Stimulated activated naive CD8-positive, alpha-beta T cell treated with anti-CD3 and anti-CD28 coated beads, Interleukin-15, amount 100 ng/mL, for 72 hours (primary cell): ENCODE measurements at regions not wholly inside any gene's neighbourhood (a gene's known extent, or its start where the extent isn't known, plus 50 kb on each side); places are given as distances from the start of the nearest gene placed in this dataset.
A peak's percentile ranks its signal among the peaks of the same experiment; 100 is the strongest.

Source experiments
- ATAC-seq: fragments of 150-1000 bp; cut with Tn5 transposase; 2 replicates; pipeline ENCODE4 v1.10.0; 2021; ENCODE audit warnings: mild to moderate bottlenecking, moderate library complexity
- DNase-seq, 2 donors: peaks; one replicate each; pipeline ENCODE4 v3.0.0; 2021 to 2022
- H3K27ac Mint-ChIP-seq, 2 donors: one replicate each; pipeline ENCODE4 v1.8.0; 2022; ENCODE audit warnings: mild to moderate bottlenecking in 2 of 2, mixed read lengths in 2 of 2, moderate library complexity in 2 of 2
- H3K27me3 Mint-ChIP-seq: one replicate; pipeline ENCODE4 v1.8.0; 2022; ENCODE audit warnings: mixed read lengths
- H3K4me1 Mint-ChIP-seq: one replicate; pipeline ENCODE4 v1.8.0; 2022; ENCODE audit warnings: mild to moderate bottlenecking, mixed read lengths
- H3K4me3 Mint-ChIP-seq, 2 donors: one replicate each; pipeline ENCODE4 v1.8.0; 2022; ENCODE audit warnings: mild to moderate bottlenecking in 2 of 2, mixed read lengths in 2 of 2, moderate library complexity in 1 of 2
- H3K9me3 Mint-ChIP-seq, 2 donors: one replicate each; pipeline ENCODE4 v1.8.0; 2022; ENCODE audit warnings: mixed read lengths in 2 of 2

DNA sequence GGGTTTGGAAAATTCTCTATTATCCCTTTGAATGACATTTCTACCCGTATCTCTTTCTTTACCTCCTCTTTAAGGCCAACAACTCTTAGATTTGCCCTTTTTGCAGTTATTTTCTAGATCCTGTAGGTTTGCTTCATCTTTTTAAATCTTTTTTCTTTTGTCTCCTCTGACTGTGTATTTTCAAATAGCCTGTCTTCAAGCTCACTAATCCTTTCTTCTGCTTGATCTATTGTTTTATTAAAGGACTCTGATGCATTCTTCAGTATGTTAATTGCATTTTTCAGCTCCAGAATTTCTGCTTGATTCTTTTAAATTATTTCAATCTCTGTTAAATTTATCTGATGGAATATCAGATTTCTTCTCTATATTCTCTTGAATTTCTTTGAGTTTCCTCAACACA lies 324.3 kb downstream of the PLA2G4A start:
- DNase-seq (no peak), ATAC-seq (no peak)
- Mint-ChIP-seq H3K9me3 (peaks cover 20 to 46% of the 10 kb centered on the region in 2 donors), H3K27me3 (no peaks in the 10 kb centered on the region), H3K4me1 (peaks cover 9% of the 10 kb centered on the region), H3K4me3 (no peak overlapping the region), H3K27ac (peak overlapping the region in 1 of 2 donors; percentile 6)

GRCh38 chr1:187157115-187157514 lies 328.4 kb downstream of the PLA2G4A start:
- ATAC-seq (no peak), DNase-seq (no peak)
- Mint-ChIP-seq H3K27me3 (no peaks in the 10 kb centered on the region), H3K9me3 (peaks cover 14 to 18% of the 10 kb centered on the region in 2 donors), H3K4me3 (no peak overlapping the region), H3K27ac (peak overlapping the region in 1 of 2 donors; percentile 56), H3K4me1 (peaks cover 9% of the 10 kb centered on the region)

- DNase-seq (no peak), ATAC-seq (no peak)
- H3K4me1 Mint-ChIP-seq = peaks cover 9% of the 10 kb centered on the region
- no peaks in the 10 kb centered on the region for H3K27me3 Mint-ChIP-seq
- peaks cover 11 to 14% of the 10 kb centered on the region in 2 donors for H3K9me3 Mint-ChIP-seq
- H3K4me3 Mint-ChIP-seq = no peak overlapping the region
- H3K27ac Mint-ChIP-seq = no peak overlapping the region
Measured at GRCh38 chr1:187157552-187157951, 328.8 kb downstream of the PLA2G4A start.

DNA sequence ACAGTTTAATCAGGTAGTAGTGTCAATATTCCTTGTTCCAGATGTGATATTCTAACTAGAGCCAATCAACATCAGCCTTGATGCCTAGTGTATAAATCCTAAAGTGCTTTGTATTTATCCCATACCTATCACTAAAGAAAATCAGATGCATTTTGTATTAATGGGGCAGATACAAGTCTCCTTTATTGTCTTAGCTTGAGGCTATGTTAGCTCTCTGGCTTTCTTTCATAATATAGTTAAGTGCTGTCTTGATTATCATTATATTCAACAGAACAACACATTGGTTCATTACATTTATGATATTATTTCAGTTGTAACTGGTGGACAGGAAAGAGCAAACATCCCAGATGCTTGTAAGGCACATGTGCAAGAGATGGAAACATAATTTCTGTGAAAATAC lies 338.8 kb downstream of the PLA2G4A start:
- ATAC-seq = no peak
- H3K9me3 Mint-ChIP-seq = peaks cover 31 to 34% of the 10 kb centered on the region in 2 donors
- no peak for DNase-seq
- no peaks in the 10 kb centered on the region for H3K27me3 Mint-ChIP-seq
- H3K4me1 Mint-ChIP-seq = no peaks in the 10 kb centered on the region
- no peak overlapping the region for H3K4me3 Mint-ChIP-seq
- H3K27ac Mint-ChIP-seq = no peak overlapping the region

- ATAC-seq = no peak
- no peak overlapping the region for H3K27ac Mint-ChIP-seq
- peaks cover 28 to 31% of the 10 kb centered on the region in 2 donors for H3K9me3 Mint-ChIP-seq
- DNase-seq = no peak
- no peak overlapping the region for H3K4me3 Mint-ChIP-seq
- no peaks in the 10 kb centered on the region for H3K4me1 Mint-ChIP-seq
- H3K27me3 Mint-ChIP-seq = no peaks in the 10 kb centered on the region
Measured at GRCh38 chr1:187168297-187168696, 339.5 kb downstream of the PLA2G4A start.

GRCh38 chr1:187185389-187185788 lies 356.6 kb downstream of the PLA2G4A start:
- ATAC-seq = no peak
- Mint-ChIP-seq H3K9me3 (peaks cover 18 to 23% of the 10 kb centered on the region in 2 donors), H3K27ac (no peak overlapping the region), H3K4me3 (no peak overlapping the region), H3K27me3 (no peaks in the 10 kb centered on the region), H3K4me1 (no peaks in the 10 kb centered on the region)
- DNase-seq = no peak

GRCh38 chr1:187197685-187198084 lies 368.9 kb downstream of the PLA2G4A start:
- no peak overlapping the region for H3K27ac Mint-ChIP-seq
- H3K9me3 Mint-ChIP-seq = no peaks in the 10 kb centered on the region
- no peak for ATAC-seq
- H3K4me3 Mint-ChIP-seq = no peak overlapping the region
- no peaks in the 10 kb centered on the region for H3K27me3 Mint-ChIP-seq
- no peaks in the 10 kb centered on the region for H3K4me1 Mint-ChIP-seq
- DNase-seq = no peak

- Mint-ChIP-seq H3K4me1 (no peaks in the 10 kb centered on the region), H3K4me3 (no peak overlapping the region), H3K9me3 (peaks cover 0 to 10% of the 10 kb centered on the region in 2 donors), H3K27me3 (no peaks in the 10 kb centered on the region), H3K27ac (no peak overlapping the region)
- no peak for ATAC-seq
- no peak for DNase-seq
Measured at GRCh38 chr1:187203257-187203656, 374.5 kb downstream of the PLA2G4A start.

DNA sequence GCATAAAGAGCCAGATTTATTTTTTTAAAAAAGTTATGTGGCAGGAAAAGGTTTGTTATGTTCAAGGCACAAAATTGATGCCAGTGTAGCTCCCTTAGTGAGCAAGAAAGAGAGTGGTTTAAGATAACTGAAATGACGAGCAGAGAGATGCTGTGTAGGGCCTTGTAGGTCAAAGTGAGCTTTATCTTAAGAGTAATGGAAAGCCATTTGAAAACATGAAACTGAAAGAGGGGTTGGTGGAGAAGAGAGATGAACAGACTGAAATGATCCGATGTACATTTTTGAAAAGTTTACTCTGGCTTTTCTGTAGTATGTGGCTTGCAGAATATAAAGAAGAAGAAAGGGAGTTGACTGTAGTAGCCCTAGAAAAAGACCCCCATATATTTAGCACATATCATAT lies 383.6 kb downstream of the PLA2G4A start:
- Mint-ChIP-seq H3K4me3 (no peak overlapping the region), H3K27me3 (no peaks in the 10 kb centered on the region), H3K4me1 (no peaks in the 10 kb centered on the region), H3K27ac (no peak overlapping the region), H3K9me3 (peaks cover 19 to 24% of the 10 kb centered on the region in 2 donors)
- DNase-seq (no peak), ATAC-seq (no peak)

GRCh38 chr1:187226396-187226795 lies 397.6 kb downstream of the PLA2G4A start:
- Mint-ChIP-seq H3K4me3 (no peak overlapping the region), H3K27me3 (no peaks in the 10 kb centered on the region), H3K9me3 (peaks cover 0 to 8% of the 10 kb centered on the region in 2 donors), H3K4me1 (no peaks in the 10 kb centered on the region), H3K27ac (no peak overlapping the region)
- no peak for DNase-seq
- no peak for ATAC-seq

DNA sequence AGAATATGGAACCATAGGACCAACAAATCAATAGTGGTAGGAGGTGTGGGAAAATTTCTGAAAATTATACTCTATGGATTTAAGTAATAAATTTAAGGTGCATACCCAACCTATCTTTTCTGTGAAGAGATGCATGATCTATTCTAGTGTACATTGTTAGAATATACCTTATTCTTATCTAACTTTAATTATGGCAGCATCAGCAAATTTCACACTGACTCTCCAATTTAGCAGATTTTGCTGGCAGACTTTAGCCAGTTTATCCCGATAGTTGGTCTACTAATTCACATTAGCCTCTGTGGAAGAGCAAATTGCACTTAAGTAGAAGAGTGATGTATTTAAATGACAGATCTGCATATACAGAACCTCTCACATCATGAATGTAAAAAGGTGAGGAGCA lies 400.0 kb downstream of the PLA2G4A start:
- H3K27me3 Mint-ChIP-seq = no peaks in the 10 kb centered on the region
- H3K4me3 Mint-ChIP-seq = no peak overlapping the region
- ATAC-seq (no peak), DNase-seq (no peak)
- H3K27ac Mint-ChIP-seq = no peak overlapping the region
- peaks cover 6 to 8% of the 10 kb centered on the region in 2 donors for H3K9me3 Mint-ChIP-seq
- no peaks in the 10 kb centered on the region for H3K4me1 Mint-ChIP-seq

GRCh38 chr1:187229496-187229895 lies 400.7 kb downstream of the PLA2G4A start:
- Mint-ChIP-seq H3K4me1 (no peaks in the 10 kb centered on the region), H3K9me3 (peaks cover 3 to 6% of the 10 kb centered on the region in 2 donors), H3K4me3 (no peak overlapping the region), H3K27ac (no peak overlapping the region), H3K27me3 (no peaks in the 10 kb centered on the region)
- DNase-seq = no peak
- ATAC-seq = no peak

- no peak overlapping the region for H3K27ac Mint-ChIP-seq
- no peak overlapping the region for H3K4me3 Mint-ChIP-seq
- no peaks in the 10 kb centered on the region for H3K4me1 Mint-ChIP-seq
Measured at GRCh38 chr1:187234706-187235105, 406.0 kb downstream of the PLA2G4A start.

GRCh38 chr1:187236199-187236598 lies 407.4 kb downstream of the PLA2G4A start:
- DNase-seq (no peak), ATAC-seq (no peak)
- Mint-ChIP-seq H3K9me3 (peaks cover 0 to 11% of the 10 kb centered on the region in 2 donors), H3K4me1 (no peaks in the 10 kb centered on the region), H3K27me3 (no peaks in the 10 kb centered on the region), H3K27ac (no peak overlapping the region), H3K4me3 (no peak overlapping the region)

More at GRCh38 chr1:187234706-187235105, 406.0 kb downstream of the PLA2G4A start:
- peaks cover 0 to 6% of the 10 kb centered on the region in 2 donors for H3K9me3 Mint-ChIP-seq
- ATAC-seq (no peak), DNase-seq (no peak)
- no peaks in the 10 kb centered on the region for H3K27me3 Mint-ChIP-seq

DNA sequence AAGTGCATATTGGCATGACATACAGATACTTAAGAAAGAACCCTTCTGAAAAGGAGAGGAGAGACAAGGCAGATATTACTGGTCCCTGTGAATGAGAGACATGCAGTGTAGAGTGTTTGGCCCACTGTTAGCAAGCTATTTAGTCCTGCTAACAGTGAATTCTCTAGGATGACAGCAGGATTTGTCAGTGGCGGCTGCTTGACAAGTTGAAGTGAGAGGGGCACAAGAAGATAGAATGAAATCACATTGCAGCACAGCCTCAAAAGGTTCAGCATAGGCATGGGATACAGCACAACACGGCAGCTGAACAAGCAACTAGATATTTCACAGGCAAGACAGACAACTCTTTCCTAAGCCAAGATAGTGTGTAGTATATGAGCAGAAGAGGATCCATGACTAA lies 407.9 kb downstream of the PLA2G4A start:
- H3K4me1 Mint-ChIP-seq = no peaks in the 10 kb centered on the region
- no peak overlapping the region for H3K4me3 Mint-ChIP-seq
- no peaks in the 10 kb centered on the region for H3K27me3 Mint-ChIP-seq
- DNase-seq = no peak
- no peak overlapping the region for H3K27ac Mint-ChIP-seq
- no peak for ATAC-seq
- peaks cover 0 to 11% of the 10 kb centered on the region in 2 donors for H3K9me3 Mint-ChIP-seq

DNA sequence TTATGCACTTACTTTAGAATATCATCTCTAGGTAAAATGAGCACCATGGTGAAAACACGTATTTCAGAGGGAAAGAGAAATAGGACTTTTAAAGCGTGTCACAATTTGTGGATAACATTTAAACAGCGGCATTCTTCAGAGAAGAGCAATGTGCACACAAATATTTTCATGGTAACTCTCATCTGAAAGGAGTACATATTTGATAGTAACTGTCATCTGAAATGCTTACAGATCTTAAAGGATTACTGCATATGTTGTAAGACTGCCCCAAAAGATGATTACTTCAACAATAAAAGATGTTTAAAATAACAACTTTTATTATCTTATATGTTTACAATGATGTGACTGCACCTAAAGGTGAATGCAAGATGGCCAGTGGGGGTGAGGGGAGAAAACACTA lies 408.8 kb downstream of the PLA2G4A start:
- peaks cover 0 to 11% of the 10 kb centered on the region in 2 donors for H3K9me3 Mint-ChIP-seq

DNA sequence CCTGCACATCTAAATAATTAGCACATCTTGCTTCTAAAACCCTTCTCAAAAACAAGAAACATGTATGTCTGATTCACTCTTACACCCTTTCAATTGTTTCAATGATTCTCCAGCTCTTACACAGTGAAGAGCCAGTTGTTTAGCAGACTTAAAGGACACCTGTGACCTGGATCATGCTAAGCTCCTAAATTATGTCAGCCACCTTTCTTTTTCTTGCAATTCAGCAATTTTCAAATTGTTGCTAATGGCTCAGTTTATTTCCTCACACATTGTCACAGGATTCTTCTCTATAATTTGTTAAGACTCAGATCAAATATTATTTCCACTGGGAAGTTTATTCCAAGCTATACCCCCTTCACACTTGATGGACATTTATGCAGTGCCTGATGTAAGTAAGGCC lies 413.2 kb downstream of the PLA2G4A start:
- no peaks in the 10 kb centered on the region for H3K4me1 Mint-ChIP-seq
- ATAC-seq = no peak
- DNase-seq = no peak
- no peaks in the 10 kb centered on the region for H3K27me3 Mint-ChIP-seq
- no peak overlapping the region for H3K4me3 Mint-ChIP-seq
- H3K27ac Mint-ChIP-seq = no peak overlapping the region
- H3K9me3 Mint-ChIP-seq = peaks cover 4 to 9% of the 10 kb centered on the region in 2 donors

More for the DNA sequence above, 408.8 kb downstream of the PLA2G4A start:
- H3K27ac Mint-ChIP-seq = no peak overlapping the region
- H3K4me3 Mint-ChIP-seq = no peak overlapping the region
- DNase-seq = no peak
- no peaks in the 10 kb centered on the region for H3K27me3 Mint-ChIP-seq
- no peak for ATAC-seq
- no peaks in the 10 kb centered on the region for H3K4me1 Mint-ChIP-seq
